ENCODE measurements at regions not wholly inside any gene's neighbourhood (a gene's known extent, or its start where the extent isn't known, plus 50 kb on each side); places are given as distances from the start of the nearest gene placed in this dataset.

GRCh38 chrX:134315866-134316265 lies 57.2 kb upstream of the PHF6 start:
- TF ChIP-seq SUZ12 (IDR thresholded peaks at IDR 0.05) (no peak), SP1 (IDR thresholded peaks at IDR 0.05) (no peak), FOXK2 (IDR thresholded peaks at IDR 0.05) (no peak), BHLHE40 (IDR thresholded peaks at IDR 0.05; ENCODE audit: borderline replicate concordance) (no peak), CTBP1 (IDR thresholded peaks at IDR 0.05; ENCODE audit: borderline replicate concordance) (no peak), FOXA1 (IDR thresholded peaks at IDR 0.05) (no peak), PKNOX1 (IDR thresholded peaks at IDR 0.05) (no peak), ARNT (IDR thresholded peaks at IDR 0.05) (no peak), NFRKB (IDR thresholded peaks at IDR 0.05) (no peak), ZNF384 (IDR thresholded peaks at IDR 0.05) (no peak)
